ENCODE measurements at regions not wholly inside any gene's neighbourhood (a gene's known extent, or its start where the extent isn't known, plus 50 kb on each side); places are given as distances from the start of the nearest gene placed in this dataset.

DNA sequence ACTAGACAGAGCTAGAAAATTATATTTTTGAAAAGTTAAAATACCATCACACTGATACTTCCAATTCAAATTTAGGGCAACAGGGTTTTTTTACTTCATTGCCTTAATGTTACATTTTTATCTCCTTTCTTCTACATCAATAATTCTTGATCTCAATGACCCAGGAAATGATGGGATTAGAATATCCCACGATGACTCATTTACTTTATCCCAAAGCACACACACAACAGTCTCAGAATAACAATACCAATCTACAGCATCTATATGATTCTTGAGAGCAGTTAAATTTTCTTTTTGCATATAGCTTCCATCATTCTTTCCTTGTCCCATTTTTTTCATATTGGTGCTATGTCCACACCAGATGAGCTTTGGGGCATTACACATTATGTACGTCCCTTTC, 98.4 kb upstream of the EEPD1 start:
- TF ChIP-seq, protein P1, sequence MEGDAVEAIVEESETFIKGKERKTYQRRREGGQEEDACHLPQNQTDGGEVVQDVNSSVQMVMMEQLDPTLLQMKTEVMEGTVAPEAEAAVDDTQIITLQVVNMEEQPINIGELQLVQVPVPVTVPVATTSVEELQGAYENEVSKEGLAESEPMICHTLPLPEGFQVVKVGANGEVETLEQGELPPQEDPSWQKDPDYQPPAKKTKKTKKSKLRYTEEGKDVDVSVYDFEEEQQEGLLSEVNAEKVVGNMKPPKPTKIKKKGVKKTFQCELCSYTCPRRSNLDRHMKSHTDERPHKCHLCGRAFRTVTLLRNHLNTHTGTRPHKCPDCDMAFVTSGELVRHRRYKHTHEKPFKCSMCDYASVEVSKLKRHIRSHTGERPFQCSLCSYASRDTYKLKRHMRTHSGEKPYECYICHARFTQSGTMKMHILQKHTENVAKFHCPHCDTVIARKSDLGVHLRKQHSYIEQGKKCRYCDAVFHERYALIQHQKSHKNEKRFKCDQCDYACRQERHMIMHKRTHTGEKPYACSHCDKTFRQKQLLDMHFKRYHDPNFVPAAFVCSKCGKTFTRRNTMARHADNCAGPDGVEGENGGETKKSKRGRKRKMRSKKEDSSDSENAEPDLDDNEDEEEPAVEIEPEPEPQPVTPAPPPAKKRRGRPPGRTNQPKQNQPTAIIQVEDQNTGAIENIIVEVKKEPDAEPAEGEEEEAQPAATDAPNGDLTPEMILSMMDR (IDR thresholded peaks at IDR 0.05): no peak
- TF ChIP-seq POLR2A (IDR thresholded peaks at IDR 0.05): no peak

Measured in Peyer's patch (tissue), 4 donors.